ENCODE measurements at regions not wholly inside any gene's neighbourhood (a gene's known extent, or its start where the extent isn't known, plus 50 kb on each side); places are given as distances from the start of the nearest gene placed in this dataset.

GRCh38 chrX:134717698-134718097, 59.4 kb upstream of the PLAC1 start:
- no peak for TF ChIP-seq CTCF (conservative IDR thresholded peaks at IDR 0.05)
- Mint-ChIP-seq H3K4me3 (no peak overlapping the region), H3K27ac (no peak overlapping the region), H3K9me3 (peaks cover 6% of the 10 kb centered on the region), H3K36me3 (no peaks in the 10 kb centered on the region), H3K27me3 (no peaks in the 10 kb centered on the region), H3K4me1 (ENCODE audit: unreplicated experiment) (peaks cover 5% of the 10 kb centered on the region)
- no peak for DNase-seq (ENCODE audit: extremely low spot score, unreplicated experiment)

- H3K4me1 Mint-ChIP-seq (ENCODE audit: unreplicated experiment) = peaks cover 8% of the 10 kb centered on the region
- peaks cover 6% of the 10 kb centered on the region for H3K9me3 Mint-ChIP-seq
- no peak for TF ChIP-seq CTCF (conservative IDR thresholded peaks at IDR 0.05)
- no peak for DNase-seq (ENCODE audit: extremely low spot score, unreplicated experiment)
- H3K36me3 Mint-ChIP-seq = no peaks in the 10 kb centered on the region
- peak overlapping the region; percentile 12 for H3K27ac Mint-ChIP-seq
- H3K27me3 Mint-ChIP-seq = no peaks in the 10 kb centered on the region
- H3K4me3 Mint-ChIP-seq = no peak overlapping the region
Observed at GRCh38 chrX:134716620-134717012, 58.3 kb upstream of the PLAC1 start.

- Mint-ChIP-seq H3K4me3 (no peak overlapping the region), H3K9me3 (peaks cover 6% of the 10 kb centered on the region), H3K27ac (peak overlapping the region; percentile 12), H3K27me3 (no peaks in the 10 kb centered on the region), H3K36me3 (no peaks in the 10 kb centered on the region), H3K4me1 (ENCODE audit: unreplicated experiment) (peaks cover 12% of the 10 kb centered on the region)
- no peak for TF ChIP-seq CTCF (conservative IDR thresholded peaks at IDR 0.05)
- DNase-seq (ENCODE audit: extremely low spot score, unreplicated experiment) = no peak
Observed at GRCh38 chrX:134715930-134716619, 57.8 kb upstream of the PLAC1 start.

GRCh38 chrX:134714633-134715110, 56.4 kb upstream of the PLAC1 start:
- H3K36me3 Mint-ChIP-seq = no peaks in the 10 kb centered on the region
- no peak overlapping the region for H3K27ac Mint-ChIP-seq
- no peak overlapping the region for H3K4me3 Mint-ChIP-seq
- peaks cover 12% of the 10 kb centered on the region for H3K4me1 Mint-ChIP-seq (ENCODE audit: unreplicated experiment)
- H3K27me3 Mint-ChIP-seq = no peaks in the 10 kb centered on the region
- no peak for TF ChIP-seq CTCF (conservative IDR thresholded peaks at IDR 0.05)
- H3K9me3 Mint-ChIP-seq = peaks cover 6% of the 10 kb centered on the region
- DNase-seq (ENCODE audit: extremely low spot score, unreplicated experiment) = no peak

GRCh38 chrX:134713618-134714107, 55.4 kb upstream of the PLAC1 start:
- H3K27me3 Mint-ChIP-seq = no peaks in the 10 kb centered on the region
- H3K36me3 Mint-ChIP-seq = no peaks in the 10 kb centered on the region
- peaks cover 6% of the 10 kb centered on the region for H3K9me3 Mint-ChIP-seq
- DNase-seq (ENCODE audit: extremely low spot score, unreplicated experiment) = no peak
- H3K4me3 Mint-ChIP-seq = no peak overlapping the region
- H3K4me1 Mint-ChIP-seq (ENCODE audit: unreplicated experiment) = peaks cover 12% of the 10 kb centered on the region
- H3K27ac Mint-ChIP-seq = no peak overlapping the region
- no peak for TF ChIP-seq CTCF (conservative IDR thresholded peaks at IDR 0.05)

All from type B pancreatic cell (in vitro differentiated cells).